ENCODE measurements at regions not wholly inside any gene's neighbourhood (a gene's known extent, or its start where the extent isn't known, plus 50 kb on each side); places are given as distances from the start of the nearest gene placed in this dataset.
A peak's percentile ranks its signal among the peaks of the same experiment; 100 is the strongest.

GRCh38 chr10:120641695-120642094 is 184.7 kb downstream of the PLPP4 start:
- DNase-seq (ENCODE audit: low read depth), result no peak

- no peak for DNase-seq (ENCODE audit: low read depth)
These were observed 186.3 kb downstream of the PLPP4 start for GRCh38 chr10:120643351-120643750.

GRCh38 chr10:120644556-120645410 is 187.8 kb downstream of the PLPP4 start:
- DNase-seq (ENCODE audit: low read depth), result no peak

GRCh38 chr10:120646159-120646732 is 189.2 kb downstream of the PLPP4 start:
- DNase-seq (ENCODE audit: low read depth), result no peak

- DNase-seq (ENCODE audit: low read depth), result no peak
These were observed 189.9 kb downstream of the PLPP4 start for GRCh38 chr10:120646738-120647456.

GRCh38 chr10:120650705-120651399 is 193.8 kb downstream of the PLPP4 start:
- no peak for DNase-seq (ENCODE audit: low read depth)

- no peak for DNase-seq (ENCODE audit: low read depth)
These were observed 195.1 kb upstream of the WDR11 start for GRCh38 chr10:120656107-120656506.

- DNase-seq (ENCODE audit: low read depth), result no peak
These were observed 193.8 kb upstream of the WDR11 start for GRCh38 chr10:120657371-120657770.

GRCh38 chr10:120658943-120659885 is 191.9 kb upstream of the WDR11 start:
- no peak for DNase-seq (ENCODE audit: low read depth)

- DNase-seq (ENCODE audit: low read depth), result no peak
These were observed 184.9 kb upstream of the WDR11 start for GRCh38 chr10:120666308-120666707.

GRCh38 chr10:120667276-120667675 is 183.9 kb upstream of the WDR11 start:
- DNase-seq (ENCODE audit: low read depth), result no peak

- no peak for DNase-seq (ENCODE audit: low read depth)
These were observed 179.7 kb upstream of the WDR11 start for GRCh38 chr10:120671491-120671890.

GRCh38 chr10:120683454-120683853 is 167.7 kb upstream of the WDR11 start:
- no peak for DNase-seq (ENCODE audit: low read depth)

GRCh38 chr10:120684226-120684625 is 166.9 kb upstream of the WDR11 start:
- DNase-seq (ENCODE audit: low read depth), result no peak

- no peak for DNase-seq (ENCODE audit: low read depth)
These were observed 166.0 kb upstream of the WDR11 start for GRCh38 chr10:120685136-120685535.

GRCh38 chr10:120688928-120689327 is 162.2 kb upstream of the WDR11 start:
- DNase-seq (ENCODE audit: low read depth), result peak; percentile 17

GRCh38 chr10:120689777-120690529 is 161.2 kb upstream of the WDR11 start:
- DNase-seq (ENCODE audit: low read depth), result no peak

GRCh38 chr10:120691625-120692024 is 159.5 kb upstream of the WDR11 start:
- DNase-seq (ENCODE audit: low read depth), result no peak

- DNase-seq (ENCODE audit: low read depth), result peak; percentile 4
These were observed 150.7 kb upstream of the WDR11 start for GRCh38 chr10:120700426-120700825.

- DNase-seq (ENCODE audit: low read depth), result no peak
These were observed 149.8 kb upstream of the WDR11 start for GRCh38 chr10:120701381-120701780.
